T-helper 17 cell (primary cell): ENCODE measurements at regions not wholly inside any gene's neighbourhood (a gene's known extent, or its start where the extent isn't known, plus 50 kb on each side); places are given as distances from the start of the nearest gene placed in this dataset.

Experiments used
- ATAC-seq: fragments of 150-1000 bp; cut with Tn5 transposase; 2 replicates; pipeline ENCODE4 v1.10.0; 2021; ENCODE audit warnings: mild to moderate bottlenecking, moderate library complexity
- DNase-seq, 3 donors: peaks; one replicate each; pipeline versions ENCODE4 v3.0.0 to v3.0.0-alpha.2; 2020 to 2021
- H3K9me3 ChIP-seq: one replicate; pipeline ENCODE4 v1.7.0; 2013; ENCODE audit warnings: low read length, mild to moderate bottlenecking; ENCODE audit not compliant: control insufficient read depth, poor library complexity, severe bottlenecking
- H3K27ac Mint-ChIP-seq: one replicate; pipeline ENCODE4 v1.8.0; 2022; ENCODE audit warnings: mild to moderate bottlenecking, moderate library complexity, mixed read lengths
- H3K27me3 Mint-ChIP-seq: one replicate; pipeline ENCODE4 v1.8.0; 2022; ENCODE audit warnings: mixed read lengths
- H3K36me3 Mint-ChIP-seq: one replicate; pipeline ENCODE4 v1.8.0; 2022; ENCODE audit warnings: low read depth, mixed read lengths
- H3K4me1 Mint-ChIP-seq: one replicate; pipeline ENCODE4 v1.8.0; 2022; ENCODE audit warnings: mild to moderate bottlenecking, mixed read lengths
- H3K4me3 Mint-ChIP-seq: one replicate; pipeline ENCODE4 v1.8.0; 2022; ENCODE audit warnings: mild to moderate bottlenecking, moderate library complexity, mixed read lengths

- no peak overlapping the region for H3K4me3 Mint-ChIP-seq
- ATAC-seq (no peak), DNase-seq (no peak)
- H3K27ac Mint-ChIP-seq: no peak overlapping the region
- H3K36me3 Mint-ChIP-seq: no peaks in the 10 kb centered on the region
- no peaks in the 10 kb centered on the region for H3K27me3 Mint-ChIP-seq
- no peaks in the 10 kb centered on the region for H3K4me1 Mint-ChIP-seq
- H3K9me3 ChIP-seq: no peaks in the 10 kb centered on the region
These were observed 1995.8 kb downstream of the NCAM2 start for GRCh38 chr21:22993822-22994574.

DNA sequence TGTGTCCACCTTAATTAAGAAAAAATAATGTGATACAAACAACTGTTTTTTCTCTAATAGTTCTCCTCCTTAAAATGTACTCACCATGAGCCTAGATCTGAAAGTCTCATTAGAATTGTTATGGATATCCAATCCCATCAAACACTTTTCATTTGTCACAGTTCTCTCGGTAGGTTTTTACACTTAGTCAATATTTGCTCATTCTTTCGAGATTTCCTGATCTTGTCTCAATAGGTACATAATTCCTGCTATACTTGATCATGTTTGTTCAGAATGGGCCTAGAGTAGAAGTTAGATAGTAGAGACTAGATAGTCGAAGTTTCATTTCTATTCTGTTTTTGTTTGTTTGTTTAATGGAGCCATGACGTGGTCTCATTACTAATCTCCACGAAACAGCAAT lies 2005.7 kb downstream of the NCAM2 start:
- no peak overlapping the region for H3K27ac Mint-ChIP-seq
- ATAC-seq (no peak), DNase-seq (no peak)
- no peaks in the 10 kb centered on the region for H3K36me3 Mint-ChIP-seq
- no peaks in the 10 kb centered on the region for H3K9me3 ChIP-seq
- H3K27me3 Mint-ChIP-seq: no peaks in the 10 kb centered on the region
- no peak overlapping the region for H3K4me3 Mint-ChIP-seq
- H3K4me1 Mint-ChIP-seq: no peaks in the 10 kb centered on the region

DNA sequence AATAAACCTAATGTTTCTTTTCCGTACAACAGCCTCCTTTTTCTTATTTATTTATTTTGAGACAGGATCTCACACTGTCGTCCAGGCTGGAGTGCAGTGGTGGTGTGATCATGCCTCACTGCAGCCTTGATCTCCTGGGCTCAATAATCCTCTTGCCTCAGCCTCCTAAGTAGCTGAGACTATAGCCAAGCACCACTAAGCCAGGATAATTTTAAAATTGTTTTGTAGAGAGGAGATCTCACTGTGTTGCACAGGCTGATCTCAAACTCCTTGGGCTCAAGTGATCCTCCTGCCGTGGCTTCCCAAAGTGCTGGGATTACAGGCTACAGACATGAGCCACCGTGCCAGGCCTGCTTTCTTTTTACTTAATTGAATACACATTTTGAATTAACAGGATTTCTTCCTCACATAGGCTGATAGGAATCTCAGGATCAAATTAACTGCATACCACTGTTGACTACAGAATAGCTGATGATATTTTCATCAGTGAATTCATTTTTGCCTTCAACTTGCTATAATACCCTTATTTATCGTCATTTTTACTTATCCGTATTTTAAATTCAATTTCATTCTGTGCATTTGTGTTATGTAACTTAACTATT lies 2010.5 kb downstream of the NCAM2 start:
- no peaks in the 10 kb centered on the region for H3K36me3 Mint-ChIP-seq
- no peaks in the 10 kb centered on the region for H3K27me3 Mint-ChIP-seq
- no peaks in the 10 kb centered on the region for H3K4me1 Mint-ChIP-seq
- H3K9me3 ChIP-seq: no peaks in the 10 kb centered on the region
- no peak overlapping the region for H3K4me3 Mint-ChIP-seq
- ATAC-seq (no peak), DNase-seq (no peak)
- H3K27ac Mint-ChIP-seq: no peak overlapping the region

- no peak for DNase-seq
These were observed 2011.2 kb downstream of the NCAM2 start for GRCh38 chr21:23009360-23009759.

DNA sequence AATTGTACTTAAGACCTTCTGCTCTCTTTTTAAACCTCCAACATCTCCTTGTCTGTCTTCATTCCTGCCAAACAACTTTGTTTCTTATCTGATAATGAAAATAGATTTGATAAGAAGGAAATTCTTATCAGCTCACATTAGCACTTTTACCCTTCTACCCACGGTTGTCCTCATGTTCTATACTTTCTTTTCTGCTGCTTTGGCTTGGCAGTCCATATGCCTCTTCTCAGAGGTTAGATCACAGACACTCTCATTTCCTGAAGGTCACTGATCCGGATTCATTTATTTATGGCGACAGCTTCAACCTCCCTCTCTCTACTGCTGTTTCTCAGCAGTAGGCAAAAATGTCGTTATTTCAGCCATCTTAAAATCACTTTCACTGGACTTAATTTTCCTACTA lies 2015.8 kb downstream of the NCAM2 start:
- H3K9me3 ChIP-seq: no peaks in the 10 kb centered on the region
- no peak overlapping the region for H3K27ac Mint-ChIP-seq
- ATAC-seq (no peak), DNase-seq (no peak)
- no peaks in the 10 kb centered on the region for H3K36me3 Mint-ChIP-seq
- no peaks in the 10 kb centered on the region for H3K4me1 Mint-ChIP-seq
- no peak overlapping the region for H3K4me3 Mint-ChIP-seq
- H3K27me3 Mint-ChIP-seq: no peaks in the 10 kb centered on the region

More at GRCh38 chr21:23009360-23009759, 2011.2 kb downstream of the NCAM2 start:
- H3K9me3 ChIP-seq: no peaks in the 10 kb centered on the region
- H3K4me1 Mint-ChIP-seq: no peaks in the 10 kb centered on the region
- no peaks in the 10 kb centered on the region for H3K36me3 Mint-ChIP-seq
- H3K27me3 Mint-ChIP-seq: no peaks in the 10 kb centered on the region
- no peak for ATAC-seq
- H3K27ac Mint-ChIP-seq: no peak overlapping the region
- no peak overlapping the region for H3K4me3 Mint-ChIP-seq

DNA sequence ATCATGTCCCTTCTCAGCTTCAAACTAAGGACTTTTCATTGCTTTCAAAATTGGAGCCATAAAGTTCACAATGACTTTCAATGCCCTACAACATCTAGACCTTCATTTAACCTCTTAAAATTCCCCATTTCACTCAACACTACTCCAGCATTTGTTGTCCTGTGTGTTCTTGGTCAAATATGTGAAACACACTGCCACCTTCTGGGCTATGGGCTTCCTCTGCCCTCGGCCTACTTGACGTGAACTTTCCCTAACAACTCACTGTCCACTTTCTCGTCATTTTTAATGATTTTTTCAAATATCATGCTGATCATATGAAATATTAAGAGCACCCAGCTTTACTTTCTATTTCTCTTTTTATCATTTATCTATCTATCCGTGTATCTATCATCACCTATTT lies 2018.4 kb downstream of the NCAM2 start:
- Mint-ChIP-seq H3K4me1 (no peaks in the 10 kb centered on the region), H3K36me3 (no peaks in the 10 kb centered on the region), H3K27ac (no peak overlapping the region), H3K27me3 (no peaks in the 10 kb centered on the region), H3K4me3 (no peak overlapping the region)
- ATAC-seq: no peak
- H3K9me3 ChIP-seq: no peaks in the 10 kb centered on the region
- no peak for DNase-seq

- ATAC-seq (no peak), DNase-seq (no peak)
- Mint-ChIP-seq H3K36me3 (no peaks in the 10 kb centered on the region), H3K27me3 (no peaks in the 10 kb centered on the region), H3K4me1 (no peaks in the 10 kb centered on the region), H3K27ac (no peak overlapping the region), H3K4me3 (no peak overlapping the region)
- H3K9me3 ChIP-seq: no peaks in the 10 kb centered on the region
These were observed 2019.8 kb downstream of the NCAM2 start for GRCh38 chr21:23017989-23018388.

GRCh38 chr21:23020969-23021368 lies 2022.8 kb downstream of the NCAM2 start:
- Mint-ChIP-seq H3K27me3 (no peaks in the 10 kb centered on the region), H3K4me1 (no peaks in the 10 kb centered on the region), H3K27ac (no peak overlapping the region), H3K36me3 (no peaks in the 10 kb centered on the region), H3K4me3 (no peak overlapping the region)
- DNase-seq (no peak), ATAC-seq (no peak)
- no peaks in the 10 kb centered on the region for H3K9me3 ChIP-seq

- Mint-ChIP-seq H3K27me3 (no peaks in the 10 kb centered on the region), H3K4me1 (no peaks in the 10 kb centered on the region), H3K4me3 (no peak overlapping the region), H3K36me3 (no peaks in the 10 kb centered on the region), H3K27ac (no peak overlapping the region)
- no peak for DNase-seq
- H3K9me3 ChIP-seq: no peaks in the 10 kb centered on the region
- no peak for ATAC-seq
These were observed 2023.3 kb downstream of the NCAM2 start for GRCh38 chr21:23021481-23021880.

DNA sequence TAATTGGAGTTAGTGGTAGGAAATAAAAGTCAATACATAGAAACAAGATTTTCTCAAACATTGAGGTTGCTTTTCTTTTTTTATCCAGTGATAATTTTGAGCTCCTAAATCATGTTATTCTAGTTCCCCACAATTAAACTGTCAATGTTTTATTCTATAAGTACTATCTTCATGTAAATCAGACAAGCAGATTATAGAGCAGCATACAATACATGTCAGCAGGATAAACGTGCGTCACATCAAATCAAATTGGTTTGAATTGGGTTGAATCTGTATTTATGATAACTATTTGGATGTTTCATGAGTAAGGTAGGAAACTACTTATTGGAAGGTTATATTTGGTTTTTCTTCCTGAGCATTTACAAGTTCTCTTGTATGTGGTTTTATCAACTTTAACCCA lies 2028.7 kb downstream of the NCAM2 start:
- ATAC-seq: no peak
- Mint-ChIP-seq H3K27me3 (no peaks in the 10 kb centered on the region), H3K27ac (no peak overlapping the region), H3K4me1 (no peaks in the 10 kb centered on the region), H3K4me3 (no peak overlapping the region), H3K36me3 (no peaks in the 10 kb centered on the region)
- no peaks in the 10 kb centered on the region for H3K9me3 ChIP-seq
- DNase-seq: no peak

GRCh38 chr21:23039846-23040245 lies 2041.6 kb downstream of the NCAM2 start:
- no peak for DNase-seq
- no peak overlapping the region for H3K4me3 Mint-ChIP-seq

GRCh38 chr21:23045955-23046354 lies 2047.7 kb downstream of the NCAM2 start:
- ATAC-seq: no peak
- H3K27ac Mint-ChIP-seq: no peak overlapping the region
- no peak overlapping the region for H3K4me3 Mint-ChIP-seq
- no peaks in the 10 kb centered on the region for H3K4me1 Mint-ChIP-seq
- no peak for DNase-seq
- H3K27me3 Mint-ChIP-seq: no peaks in the 10 kb centered on the region
- no peaks in the 10 kb centered on the region for H3K36me3 Mint-ChIP-seq
- H3K9me3 ChIP-seq: peaks cover 3% of the 10 kb centered on the region

More at GRCh38 chr21:23039846-23040245, 2041.6 kb downstream of the NCAM2 start:
- Mint-ChIP-seq H3K27me3 (no peaks in the 10 kb centered on the region), H3K36me3 (no peaks in the 10 kb centered on the region), H3K4me1 (no peaks in the 10 kb centered on the region), H3K27ac (no peak overlapping the region)
- H3K9me3 ChIP-seq: no peaks in the 10 kb centered on the region
- ATAC-seq: no peak

DNA sequence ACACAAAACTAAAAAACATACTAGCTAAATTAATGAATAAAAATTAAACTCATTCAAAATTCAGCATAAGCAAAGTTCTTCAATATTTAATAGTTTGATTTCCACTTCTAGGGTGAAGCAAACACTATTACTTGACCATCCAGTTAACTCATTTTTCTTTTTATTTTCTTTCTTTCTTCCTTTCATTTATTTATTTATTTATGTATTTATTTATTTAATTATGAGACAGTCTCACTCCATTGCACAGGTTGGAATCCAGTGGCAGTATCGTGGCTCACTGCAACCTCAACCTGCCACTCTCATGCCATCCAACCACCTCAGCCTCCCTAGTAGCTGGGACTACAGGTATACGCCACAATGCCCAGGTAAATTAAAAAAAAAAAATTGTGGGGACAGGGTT lies 2069.5 kb downstream of the NCAM2 start:
- DNase-seq (no peak), ATAC-seq (no peak)
- no peaks in the 10 kb centered on the region for H3K27me3 Mint-ChIP-seq
- H3K27ac Mint-ChIP-seq: no peak overlapping the region
- H3K4me1 Mint-ChIP-seq: no peaks in the 10 kb centered on the region
- no peaks in the 10 kb centered on the region for H3K9me3 ChIP-seq
- H3K4me3 Mint-ChIP-seq: no peak overlapping the region
- H3K36me3 Mint-ChIP-seq: no peaks in the 10 kb centered on the region

DNA sequence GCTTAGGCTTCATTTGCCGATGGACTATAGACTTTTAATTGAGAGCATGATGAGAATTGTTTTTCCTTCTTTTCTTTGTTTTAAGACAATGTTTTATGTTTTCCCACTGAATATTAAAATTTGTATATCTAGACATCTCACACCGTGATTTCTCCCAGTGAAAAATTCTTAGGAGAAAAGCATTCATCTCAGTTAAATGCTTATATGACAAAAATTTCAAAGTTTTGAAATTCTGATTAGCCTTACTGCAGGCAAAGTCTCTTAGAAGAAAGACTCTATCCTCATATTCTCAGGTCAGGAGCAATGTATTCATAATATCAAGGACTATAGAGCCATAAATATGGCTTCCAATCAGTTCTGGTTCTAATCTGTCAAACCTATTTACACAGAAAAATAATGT lies 2085.0 kb downstream of the NCAM2 start:
- no peak for DNase-seq
- H3K9me3 ChIP-seq: no peaks in the 10 kb centered on the region
- ATAC-seq: no peak
- Mint-ChIP-seq H3K4me1 (no peaks in the 10 kb centered on the region), H3K27me3 (no peaks in the 10 kb centered on the region), H3K36me3 (no peaks in the 10 kb centered on the region), H3K4me3 (no peak overlapping the region), H3K27ac (no peak overlapping the region)
